HUDEP-2 (cell line): ENCODE measurements at regions not wholly inside any gene's neighbourhood (a gene's known extent, or its start where the extent isn't known, plus 50 kb on each side); places are given as distances from the start of the nearest gene placed in this dataset.

ENCODE experiments used
- DNase-seq, 76 experiments: peaks; one replicate each; lab custom pipeline; 2025; ENCODE audit not compliant: unreplicated experiment in 76 of 76; lab: John Stamatoyannopoulos, UW

- DNase-seq: no peak
Measured at GRCh38 chr15:96565266-96565665, 234.8 kb downstream of the NR2F2 start.

GRCh38 chr15:96574782-96575181 is 244.3 kb downstream of the NR2F2 start:
- no peak for DNase-seq

- no peak for DNase-seq
Measured at GRCh38 chr15:96576596-96576995, 246.1 kb downstream of the NR2F2 start.

GRCh38 chr15:96578393-96578792 is 247.9 kb downstream of the NR2F2 start:
- no peak for DNase-seq

GRCh38 chr15:96581371-96581770 is 250.9 kb downstream of the NR2F2 start:
- DNase-seq: no peak

- no peak for DNase-seq
Measured at GRCh38 chr15:96582473-96582872, 252.0 kb downstream of the NR2F2 start.

- no peak for DNase-seq
Measured at GRCh38 chr15:96583671-96584070, 253.2 kb downstream of the NR2F2 start.

- DNase-seq: no peak
Measured at GRCh38 chr15:96585484-96586386, 255.2 kb downstream of the NR2F2 start.

- no peak for DNase-seq
Measured at GRCh38 chr15:96586901-96587300, 256.4 kb downstream of the NR2F2 start.

- no peak for DNase-seq
Measured at GRCh38 chr15:96589864-96590263, 259.4 kb downstream of the NR2F2 start.

GRCh38 chr15:96593735-96594134 is 263.2 kb downstream of the NR2F2 start:
- DNase-seq: no peak

GRCh38 chr15:96595951-96596350 is 265.5 kb downstream of the NR2F2 start:
- DNase-seq: no peak

GRCh38 chr15:96598514-96598913 is 268.0 kb downstream of the NR2F2 start:
- no peak for DNase-seq

GRCh38 chr15:96599268-96599667 is 268.8 kb downstream of the NR2F2 start:
- DNase-seq: no peak

- DNase-seq: no peak
Measured at GRCh38 chr15:96600350-96600749, 269.9 kb downstream of the NR2F2 start.

- no peak for DNase-seq
Measured at GRCh38 chr15:96606617-96607016, 276.1 kb downstream of the NR2F2 start.

- DNase-seq: no peak
Measured at GRCh38 chr15:96610757-96611156, 280.3 kb downstream of the NR2F2 start.

GRCh38 chr15:96612917-96613316 is 282.4 kb downstream of the NR2F2 start:
- no peak for DNase-seq

- DNase-seq: no peak
Measured at GRCh38 chr15:96619174-96619573, 288.7 kb downstream of the NR2F2 start.

- no peak for DNase-seq
Measured at GRCh38 chr15:96622714-96623113, 292.2 kb downstream of the NR2F2 start.

- DNase-seq: no peak
Measured at GRCh38 chr15:96625256-96625655, 294.8 kb downstream of the NR2F2 start.

GRCh38 chr15:96627031-96627568 is 296.6 kb downstream of the NR2F2 start:
- no peak for DNase-seq
